GM18498 (cell line): ENCODE measurements at regions not wholly inside any gene's neighbourhood (a gene's known extent, or its start where the extent isn't known, plus 50 kb on each side); places are given as distances from the start of the nearest gene placed in this dataset.
A peak's percentile ranks its signal among the peaks of the same experiment; 100 is the strongest.

Experiments
- ATAC-seq: cut with Tn5 transposase; IDR thresholded peaks from one replicate; pipeline ENCODE4 v1.9.1; 2021; ENCODE audit warnings: mild to moderate bottlenecking, moderate library complexity; ENCODE audit not compliant: unreplicated experiment

DNA sequence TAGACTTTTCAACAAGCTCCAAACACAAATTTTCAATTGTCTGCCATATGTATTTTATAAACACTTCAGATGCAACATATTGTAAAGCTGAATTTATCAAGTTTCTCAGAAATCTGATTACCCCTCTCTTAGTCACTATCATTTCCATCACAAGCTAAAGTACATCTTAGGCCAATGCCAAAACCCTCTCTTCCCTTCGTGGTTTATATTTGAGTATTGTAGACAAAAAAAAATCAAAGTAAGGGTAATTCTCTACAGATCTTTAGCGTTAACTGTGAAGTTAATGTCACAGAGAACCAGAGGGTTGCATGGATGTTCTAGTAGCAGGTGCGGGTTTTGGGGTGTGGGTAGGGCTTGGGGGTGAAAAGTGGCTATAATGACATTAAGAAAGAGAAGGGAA is 387.7 kb upstream of the PTGER4 start:
- ATAC-seq: no peak

DNA sequence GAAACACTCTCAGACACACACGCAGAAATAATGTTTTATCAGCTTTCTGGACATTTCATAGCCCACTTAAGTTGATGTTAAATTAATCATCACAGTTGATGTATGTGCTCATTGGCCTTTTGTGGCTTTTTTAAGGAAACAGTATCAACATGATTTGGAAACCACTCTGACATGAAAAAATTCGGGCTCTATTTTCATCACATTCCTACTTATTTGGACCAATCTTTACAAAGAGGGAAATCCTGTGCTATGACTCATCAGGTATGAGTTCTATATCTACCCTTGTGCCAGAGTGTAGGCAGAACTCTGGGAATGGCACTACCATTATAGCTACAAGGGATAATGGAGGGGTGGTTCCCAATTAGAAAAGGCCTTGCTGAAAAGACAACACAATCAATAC is 388.4 kb upstream of the PTGER4 start:
- ATAC-seq: no peak

- no peak for ATAC-seq
Measured at GRCh38 chr5:40288800-40289485, 390.8 kb upstream of the PTGER4 start.

DNA sequence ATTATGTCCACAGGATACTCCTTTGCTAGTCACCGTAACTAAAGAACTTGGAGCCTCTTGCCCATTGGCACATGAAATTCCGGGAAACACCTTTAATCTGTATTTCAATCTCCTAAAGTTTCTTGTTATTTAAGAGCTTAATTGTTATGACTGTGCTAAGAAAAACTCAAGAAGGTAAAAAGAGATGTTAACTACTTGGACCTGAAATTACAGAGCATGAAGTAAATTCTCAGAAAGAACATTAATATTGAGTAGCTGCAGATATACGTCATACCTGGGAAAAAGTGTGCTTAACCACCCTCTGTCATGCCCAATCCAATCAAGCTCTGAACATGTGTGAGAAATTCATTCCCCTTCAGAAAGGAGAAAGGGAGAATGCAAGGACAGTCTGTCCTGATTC is 394.9 kb upstream of the PTGER4 start:
- no peak for ATAC-seq

GRCh38 chr5:40278881-40279280 is 400.8 kb upstream of the PTGER4 start:
- ATAC-seq: no peak

- peak; percentile 68 for ATAC-seq
Measured at GRCh38 chr5:40277161-40277906, 402.4 kb upstream of the PTGER4 start.

DNA sequence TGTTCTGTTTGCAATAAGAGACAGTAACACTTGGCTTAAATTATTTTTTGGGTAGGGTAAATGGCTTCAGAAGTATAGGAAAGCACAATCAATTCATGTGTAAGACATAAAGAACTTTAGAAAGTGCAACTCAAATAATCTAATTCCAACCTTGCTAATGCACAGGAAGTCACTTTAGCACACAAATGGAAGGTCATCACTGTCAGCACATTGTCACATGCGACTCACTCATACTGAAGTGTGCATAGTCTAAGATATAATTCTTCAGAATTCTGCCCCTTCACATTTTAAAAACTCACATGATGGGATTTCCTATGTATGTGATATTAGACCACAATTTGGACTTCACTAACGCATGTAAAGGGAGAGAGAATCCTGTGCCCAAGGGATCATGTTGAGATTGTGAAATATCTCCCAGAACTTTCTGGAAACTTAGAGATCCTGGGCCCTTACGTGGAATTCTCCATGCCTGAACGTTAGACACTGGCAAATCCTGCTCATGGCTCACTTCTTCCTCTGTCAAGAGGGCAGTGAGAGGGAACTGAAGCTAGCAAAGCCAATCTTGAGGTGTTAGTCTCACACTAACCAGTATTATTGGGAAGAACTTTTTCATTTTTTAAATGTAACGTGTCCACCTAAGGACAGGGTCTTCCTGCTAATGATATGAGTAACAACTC is 403.2 kb upstream of the PTGER4 start:
- ATAC-seq: peak; percentile 30

- ATAC-seq: no peak
Measured at GRCh38 chr5:40274568-40274967, 405.1 kb upstream of the PTGER4 start.

- no peak for ATAC-seq
Measured at GRCh38 chr5:40273936-40274335, 405.8 kb upstream of the PTGER4 start.

- no peak for ATAC-seq
Measured at GRCh38 chr5:40271476-40271875, 408.2 kb upstream of the PTGER4 start.

GRCh38 chr5:40270274-40270845 is 409.4 kb upstream of the PTGER4 start:
- ATAC-seq: no peak

GRCh38 chr5:40268088-40268487 is 411.6 kb upstream of the PTGER4 start:
- ATAC-seq: no peak

DNA sequence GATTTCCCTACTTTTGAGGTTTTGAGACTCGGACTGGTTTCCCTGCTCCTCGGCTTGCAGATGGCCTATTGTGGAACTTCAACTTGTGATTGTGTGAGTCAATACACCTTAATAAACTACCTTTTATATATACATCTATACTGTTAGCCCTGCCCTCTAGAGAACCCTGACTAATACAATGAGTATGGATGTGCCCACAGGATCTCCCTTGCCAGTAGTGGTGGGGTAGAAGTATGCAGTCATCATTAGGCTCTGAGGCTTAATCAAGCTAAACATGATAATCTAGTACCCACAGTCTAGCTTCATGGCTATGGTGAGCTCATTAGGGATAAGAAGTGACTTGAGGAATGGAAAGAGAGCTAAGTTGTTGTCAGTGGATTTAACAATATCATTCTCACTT is 412.8 kb upstream of the PTGER4 start:
- ATAC-seq: no peak

DNA sequence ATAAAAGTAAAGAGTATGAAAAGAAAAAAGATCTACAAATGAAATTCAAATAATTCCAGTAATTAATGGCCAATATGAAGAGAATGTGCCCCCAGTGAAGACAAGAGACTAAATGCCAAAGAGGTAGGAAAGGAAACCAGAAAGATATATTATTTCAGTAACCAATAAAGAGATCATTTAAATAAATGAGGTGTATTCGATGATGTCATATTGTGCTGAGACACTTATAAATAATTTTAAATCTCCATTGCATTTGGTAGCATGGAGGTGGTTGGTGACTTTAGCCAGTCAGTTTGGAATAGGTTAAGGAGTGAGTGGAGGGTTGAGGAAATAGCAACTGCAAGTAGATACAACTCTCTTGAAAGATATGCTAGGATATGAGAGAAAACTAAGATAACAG is 417.7 kb upstream of the PTGER4 start:
- no peak for ATAC-seq

GRCh38 chr5:40260361-40260760 is 419.4 kb upstream of the PTGER4 start:
- no peak for ATAC-seq

DNA sequence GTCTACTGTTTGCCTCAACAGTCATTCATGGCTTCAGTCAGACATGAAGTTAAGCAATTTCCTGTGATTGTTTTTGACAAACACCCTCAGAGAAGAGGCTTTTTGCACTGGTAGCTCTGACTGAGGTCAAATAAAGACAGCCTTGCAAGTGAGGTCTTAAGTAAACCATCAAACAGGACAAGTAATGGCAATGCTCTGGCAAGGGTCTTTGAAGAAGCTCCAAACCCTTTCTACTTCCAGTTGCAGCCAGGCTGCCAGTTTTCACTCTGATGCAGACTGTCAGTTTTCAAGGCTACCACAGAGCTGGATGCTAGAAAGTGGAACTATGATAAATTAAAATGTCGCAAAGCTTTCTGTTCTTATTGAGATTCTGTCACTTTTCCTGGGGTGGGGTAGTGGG is 421.5 kb upstream of the PTGER4 start:
- no peak for ATAC-seq

DNA sequence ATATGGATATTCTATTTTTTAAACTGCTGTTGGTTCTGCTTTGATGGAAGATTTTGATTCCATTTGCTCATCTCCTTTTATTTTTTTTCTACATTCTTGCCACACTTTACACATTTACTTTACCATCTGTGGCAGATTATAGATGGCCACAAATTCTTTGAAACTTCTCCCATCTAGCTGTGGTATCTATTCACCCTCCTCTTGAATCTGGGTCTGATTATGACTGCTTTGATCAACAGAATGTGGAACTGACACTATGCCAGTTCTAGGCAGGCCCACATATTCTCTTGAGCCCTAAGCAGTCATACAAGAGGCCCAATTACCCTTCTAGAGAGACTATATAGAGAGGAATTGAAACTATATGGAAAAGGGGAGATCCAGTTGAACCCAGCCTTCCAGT is 439.0 kb upstream of the PTGER4 start:
- ATAC-seq: no peak

GRCh38 chr5:40240111-40240510 is 439.6 kb upstream of the PTGER4 start:
- no peak for ATAC-seq

- ATAC-seq: no peak
Measured at GRCh38 chr5:40238066-40238745, 441.5 kb upstream of the PTGER4 start.

GRCh38 chr5:40235471-40236400 is 444.0 kb upstream of the PTGER4 start:
- ATAC-seq: no peak
